ENCODE measurements at regions not wholly inside any gene's neighbourhood (a gene's known extent, or its start where the extent isn't known, plus 50 kb on each side); places are given as distances from the start of the nearest gene placed in this dataset.

- Histone ChIP-seq H3K4me3 (no peak overlapping the region), H3K27ac (no peak overlapping the region), H3K27me3 (replicated peaks; ENCODE audit: insufficient read depth) (no peaks in the 10 kb centered on the region), H3K4me1 (ENCODE audit: control insufficient read depth in 1 of 2, low read depth in 2 of 2) (peaks cover 5 to 21% of the 10 kb centered on the region in 2 donors), H3K36me3 (no peaks in the 10 kb centered on the region), H3K9me3 (no peaks in the 10 kb centered on the region)
- TF ChIP-seq CTCF (IDR thresholded peaks at IDR 0.05), result no peak
- ATAC-seq (ENCODE audit: insufficient number of reproducible peaks, low FRiP score, low read depth) (no peak), DNase-seq (ENCODE audit: low spot score) (no peak)
Measured at GRCh38 chr11:35071722-35072121, 67.2 kb upstream of the CD44 start.

GRCh38 chr11:35073691-35074419 lies 65.1 kb upstream of the CD44 start:
- Histone ChIP-seq H3K9me3 (no peaks in the 10 kb centered on the region), H3K4me3 (no peak overlapping the region), H3K36me3 (no peaks in the 10 kb centered on the region), H3K27me3 (replicated peaks; ENCODE audit: insufficient read depth) (no peaks in the 10 kb centered on the region), H3K4me1 (ENCODE audit: control insufficient read depth in 1 of 2, low read depth in 2 of 2) (peaks cover 5 to 22% of the 10 kb centered on the region in 2 donors), H3K27ac (no peak overlapping the region)
- no peak for ATAC-seq (ENCODE audit: insufficient number of reproducible peaks, low FRiP score, low read depth)
- TF ChIP-seq CTCF (IDR thresholded peaks at IDR 0.05), result no peak
- DNase-seq (ENCODE audit: low spot score), result no peak

GRCh38 chr11:35076201-35077100 lies 62.5 kb upstream of the CD44 start:
- Histone ChIP-seq H3K36me3 (no peaks in the 10 kb centered on the region), H3K4me1 (ENCODE audit: control insufficient read depth in 1 of 2, low read depth in 2 of 2) (peaks cover 5 to 22% of the 10 kb centered on the region in 2 donors), H3K4me3 (no peak overlapping the region), H3K27ac (no peak overlapping the region), H3K27me3 (replicated peaks; ENCODE audit: insufficient read depth) (no peaks in the 10 kb centered on the region), H3K9me3 (no peaks in the 10 kb centered on the region)
- DNase-seq (ENCODE audit: low spot score) (no peak), ATAC-seq (ENCODE audit: insufficient number of reproducible peaks, low FRiP score, low read depth) (peak; percentile 8)
- TF ChIP-seq CTCF (IDR thresholded peaks at IDR 0.05), result no peak

GRCh38 chr11:35077709-35078469 lies 61.1 kb upstream of the CD44 start:
- DNase-seq (ENCODE audit: low spot score) (no peak), ATAC-seq (ENCODE audit: insufficient number of reproducible peaks, low FRiP score, low read depth) (no peak)
- Histone ChIP-seq H3K9me3 (no peaks in the 10 kb centered on the region), H3K27ac (no peak overlapping the region), H3K4me1 (ENCODE audit: control insufficient read depth in 1 of 2, low read depth in 2 of 2) (peaks cover 14 to 34% of the 10 kb centered on the region in 2 donors), H3K27me3 (replicated peaks; ENCODE audit: insufficient read depth) (no peaks in the 10 kb centered on the region), H3K4me3 (no peak overlapping the region), H3K36me3 (no peaks in the 10 kb centered on the region)
- no peak for TF ChIP-seq CTCF (IDR thresholded peaks at IDR 0.05)

GRCh38 chr11:35078470-35078735 lies 60.6 kb upstream of the CD44 start:
- no peaks in the 10 kb centered on the region for H3K27me3 ChIP-seq (replicated peaks; ENCODE audit: insufficient read depth)
- H3K4me1 ChIP-seq (ENCODE audit: control insufficient read depth in 1 of 2, low read depth in 2 of 2), result peaks cover 14 to 34% of the 10 kb centered on the region in 2 donors
- H3K4me3 ChIP-seq, result no peak overlapping the region
- ATAC-seq (ENCODE audit: insufficient number of reproducible peaks, low FRiP score, low read depth), result no peak
- no peaks in the 10 kb centered on the region for H3K9me3 ChIP-seq
- no peak for TF ChIP-seq CTCF (IDR thresholded peaks at IDR 0.05)
- DNase-seq (ENCODE audit: low spot score), result no peak
- H3K36me3 ChIP-seq, result no peaks in the 10 kb centered on the region
- no peak overlapping the region for H3K27ac ChIP-seq

Data from thoracic aorta (tissue), 2 donors.